Panc1 (cell line): ENCODE measurements at regions not wholly inside any gene's neighbourhood (a gene's known extent, or its start where the extent isn't known, plus 50 kb on each side); places are given as distances from the start of the nearest gene placed in this dataset.

Experiments used
- POLR2AphosphoS5 ChIP-seq: IDR thresholded peaks from 2 replicates; pipeline ENCODE4 v1.6.1; 2012; ENCODE audit warnings: mild to moderate bottlenecking, low read depth, low read length, moderate library complexity
- SIN3A ChIP-seq: IDR thresholded peaks from 2 replicates; pipeline ENCODE4 v1.6.1; 2012; ENCODE audit warnings: low read depth, mild to moderate bottlenecking, low read length, moderate library complexity, borderline replicate concordance; ENCODE audit not compliant: insufficient read depth
- TCF7L2 ChIP-seq: IDR thresholded peaks from 2 replicates; pipeline ENCODE4 v1.6.1; 2011; ENCODE audit warnings: mild to moderate bottlenecking, low read depth, low read length, inconsistent platforms
- TF ChIP-seq, protein P1 (sequence below): fragments of 450-650 bp; IDR thresholded peaks from 2 replicates; pipeline ENCODE4 v1.5.1; 2017; ENCODE audit warnings: mild to moderate bottlenecking

DNA sequence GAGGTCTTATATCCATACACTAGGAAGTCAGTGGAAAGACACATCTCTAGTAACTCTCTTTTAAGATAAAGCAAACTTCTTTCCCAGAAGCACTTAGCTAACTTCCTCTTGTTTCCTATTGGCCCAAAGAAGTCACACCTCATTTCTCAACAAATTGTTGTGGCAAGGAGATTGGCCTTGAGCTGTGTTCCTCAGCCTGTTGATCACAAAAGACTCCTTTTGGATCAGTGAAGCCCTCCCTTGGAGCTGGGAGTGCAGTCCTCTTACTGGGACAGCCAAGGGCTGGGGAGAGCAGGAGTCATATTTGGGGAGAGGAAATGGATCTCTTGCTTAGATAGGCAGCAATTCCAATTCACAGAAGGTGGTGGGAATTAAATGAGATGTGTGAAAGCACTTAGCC is 51.2 kb upstream of the DAPL1 start:
- TF ChIP-seq, protein P1, sequence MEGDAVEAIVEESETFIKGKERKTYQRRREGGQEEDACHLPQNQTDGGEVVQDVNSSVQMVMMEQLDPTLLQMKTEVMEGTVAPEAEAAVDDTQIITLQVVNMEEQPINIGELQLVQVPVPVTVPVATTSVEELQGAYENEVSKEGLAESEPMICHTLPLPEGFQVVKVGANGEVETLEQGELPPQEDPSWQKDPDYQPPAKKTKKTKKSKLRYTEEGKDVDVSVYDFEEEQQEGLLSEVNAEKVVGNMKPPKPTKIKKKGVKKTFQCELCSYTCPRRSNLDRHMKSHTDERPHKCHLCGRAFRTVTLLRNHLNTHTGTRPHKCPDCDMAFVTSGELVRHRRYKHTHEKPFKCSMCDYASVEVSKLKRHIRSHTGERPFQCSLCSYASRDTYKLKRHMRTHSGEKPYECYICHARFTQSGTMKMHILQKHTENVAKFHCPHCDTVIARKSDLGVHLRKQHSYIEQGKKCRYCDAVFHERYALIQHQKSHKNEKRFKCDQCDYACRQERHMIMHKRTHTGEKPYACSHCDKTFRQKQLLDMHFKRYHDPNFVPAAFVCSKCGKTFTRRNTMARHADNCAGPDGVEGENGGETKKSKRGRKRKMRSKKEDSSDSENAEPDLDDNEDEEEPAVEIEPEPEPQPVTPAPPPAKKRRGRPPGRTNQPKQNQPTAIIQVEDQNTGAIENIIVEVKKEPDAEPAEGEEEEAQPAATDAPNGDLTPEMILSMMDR = no peak
- TF ChIP-seq POLR2AphosphoS5 = no peak
- TF ChIP-seq SIN3A = no peak
- no peak for TF ChIP-seq TCF7L2
